GM12878 (cell line): ENCODE measurements at regions not wholly inside any gene's neighbourhood (a gene's known extent, or its start where the extent isn't known, plus 50 kb on each side); places are given as distances from the start of the nearest gene placed in this dataset.

Experiments used
- ATAC-seq: fragments of 200-7000 bp; cut with Tn5 transposase; 3 replicates; pipeline ENCODE4 v1.9.1; 2020; ENCODE audit warnings: mild to moderate bottlenecking, moderate library complexity
- BruUV-seq: library from RNA; stranded (reverse); fragments of 400-500 nt; replicated peaks from 2 replicates; lab custom pipeline; 2021; lab: Mats Ljungman, UMichigan
- CTCF ChIA-PET: fragments of 300-600 bp; sonication (Branson Sonifier 250); formaldehyde crosslinking; extraction: SDS; loops from one replicate; lab custom pipeline; 2021; ENCODE audit warnings: inconsistent platforms; lab: Yijun Ruan, JAX
- POLR2A ChIA-PET: fragments of 350-600 bp; formaldehyde crosslinking; extraction: SDS; loops from one replicate; lab custom pipeline; 2021; ENCODE audit warnings: inconsistent platforms; lab: Charles Lee
- RAD21 ChIA-PET: fragments of 300-600 bp; sonication (Branson Sonifier 250); formaldehyde crosslinking; loops from one replicate; lab custom pipeline; 2023; ENCODE audit warnings: antibody characterized with exemption; ENCODE audit not compliant: unreplicated experiment; lab: Charles Lee
- SMC1A ChIA-PET: fragments of 300-600 bp; sonication (Branson Sonifier 250); formaldehyde crosslinking; loops from one replicate; lab custom pipeline; 2023; ENCODE audit not compliant: unreplicated experiment, uncharacterized antibody; lab: Charles Lee
- DNase-seq: peaks from one replicate; pipeline ENCODE4 v3.0.0-alpha.2; 2011; ENCODE audit warnings: low read depth, low spot score
- FAIRE-seq: peaks from 3 replicates; lab custom pipeline; 2011; peaks lifted over from hg19 to GRCh38; lab: Jason Lieb, UNC
- H2AFZ ChIP-seq: 2 replicates; pipeline ENCODE4 v1.6.0; 2011; ENCODE audit warnings: low read depth, low read length, control low read depth; ENCODE audit not compliant: control insufficient read depth
- H3K27ac ChIP-seq: 2 replicates; pipeline ENCODE4 v1.5.1; 2011; ENCODE audit warnings: control low read depth; ENCODE audit not compliant: control insufficient read depth, insufficient read depth
- H3K27me3 ChIP-seq, 2 experiments: replicated peaks in 1 of 2; 2 replicates each; pipeline versions ENCODE4 v1.6.0 to v1.6.1; 2011; ENCODE audit warnings: low read length in 1 of 2; ENCODE audit not compliant: control insufficient read depth in 2 of 2, insufficient read depth in 2 of 2
- H3K36me3 ChIP-seq, 2 experiments: 2 replicates each; pipeline ENCODE4 v1.5.1; 2011; ENCODE audit warnings: low read length in 1 of 2; ENCODE audit not compliant: control insufficient read depth in 2 of 2, insufficient read depth in 2 of 2
- H3K4me1 ChIP-seq: 2 replicates; pipeline ENCODE4 v1.6.1; 2011; ENCODE audit warnings: mild to moderate bottlenecking, low read length, moderate library complexity, mixed read lengths; ENCODE audit not compliant: control insufficient read depth, insufficient read depth
- H3K4me2 ChIP-seq: 2 replicates; pipeline ENCODE4 v1.6.0; 2011; ENCODE audit warnings: control low read depth; ENCODE audit not compliant: control insufficient read depth, insufficient read depth
- H3K4me3 ChIP-seq: fragments of 200-600 bp; sonication (generic); 2 replicates; pipeline ENCODE4 v1.5.1; 2016
- H3K79me2 ChIP-seq: 2 replicates; pipeline ENCODE4 v1.6.0; 2011; ENCODE audit warnings: low read length; ENCODE audit not compliant: control insufficient read depth, insufficient read depth
- H3K9ac ChIP-seq: 2 replicates; pipeline ENCODE4 v1.8.0; 2011; ENCODE audit warnings: low read length, control low read depth, mixed read lengths; ENCODE audit not compliant: control insufficient read depth, insufficient read depth
- H3K9me3 ChIP-seq: replicated peaks from 3 replicates; pipeline ENCODE4 v1.5.1; 2011; ENCODE audit warnings: mild to moderate bottlenecking, low read length; ENCODE audit not compliant: control insufficient read depth, insufficient read depth
- H4K20me1 ChIP-seq: 2 replicates; pipeline ENCODE4 v1.6.0; 2011; ENCODE audit not compliant: control insufficient read depth, insufficient read depth
- BRCA1 ChIP-seq: IDR thresholded peaks from 2 replicates; pipeline ENCODE4 v1.6.1; 2011; ENCODE audit warnings: low read depth, low read length, improper control_type of control experiment
- CBX3 ChIP-seq: fragments of 200-600 bp; sonication (generic); IDR thresholded peaks from 2 replicates; pipeline ENCODE4 v1.6.1; 2016; ENCODE audit warnings: low read depth, borderline replicate concordance
- CBX5 ChIP-seq: sonication (generic); IDR thresholded peaks from 2 replicates; pipeline ENCODE4 v1.6.1; 2016; ENCODE audit warnings: low read depth, moderate library complexity, mild to moderate bottlenecking, inconsistent platforms
- CHD4 ChIP-seq: fragments of 200-600 bp; sonication (generic); IDR thresholded peaks from 2 replicates; pipeline ENCODE4 v1.6.1; 2016; ENCODE audit warnings: mild to moderate bottlenecking
- HCFC1 ChIP-seq: fragments of 150-350 bp; IDR thresholded peaks from 2 replicates; pipeline ENCODE4 v1.6.1; 2014; ENCODE audit warnings: low read length
- JUNB ChIP-seq: IDR thresholded peaks from 2 replicates; pipeline ENCODE4 v1.6.1; 2016; ENCODE audit warnings: antibody characterized with exemption, mild to moderate bottlenecking
- MTA2 ChIP-seq: fragments of 450-650 bp; IDR thresholded peaks from 2 replicates; pipeline ENCODE4 v1.6.1; 2016; ENCODE audit warnings: low read depth, mild to moderate bottlenecking, moderate library complexity
- MYB ChIP-seq: fragments of 150-350 bp; IDR thresholded peaks from 2 replicates; pipeline ENCODE4 v1.6.1; 2014; ENCODE audit warnings: mild to moderate bottlenecking, low read depth, low read length, borderline replicate concordance
- RUNX3 ChIP-seq: IDR thresholded peaks from 2 replicates; pipeline ENCODE4 v1.6.1; 2012; ENCODE audit warnings: low read length, inconsistent platforms
- SP1 ChIP-seq: IDR thresholded peaks from one replicate; pipeline ENCODE4 v1.6.1; 2011; ENCODE audit warnings: low read depth, low read length
- YBX1 ChIP-seq: fragments of 450-650 bp; IDR thresholded peaks from 2 replicates; pipeline ENCODE4 v1.6.1; 2016; ENCODE audit warnings: antibody characterized with exemption
- WGBS: methylation state at CpG from one replicate; pipeline ENCODE4 v1.1.6; 2016; ENCODE audit warnings: low lambda C conversion rate; ENCODE audit not compliant: insufficient replicate concordance, insufficient coverage; ENCODE audit errors: missing lambda C conversion rate; 5-methylcytosine and 5-hydroxymethylcytosine counted together
- in situ Hi-C: fragments of 300-500 bp; cut with MboI; formaldehyde crosslinking; loops from 9 replicates; pipeline ENCODE4 v1.14.3; 2018; ENCODE audit warnings: mixed read lengths
- intact Hi-C: fragments of 100-400 bp; cut with micrococcal nuclease; formaldehyde crosslinking; loops from one replicate; pipeline ENCODE4 v1.14.2; 2022; ENCODE audit not compliant: unreplicated experiment
- TF ChIP-seq, protein P1 (sequence below): fragments of 450-650 bp; IDR thresholded peaks from 2 replicates; pipeline ENCODE4 v1.6.1; 2017; ENCODE audit warnings: borderline replicate concordance
- TF ChIP-seq, protein P2 (sequence below): fragments of 450-650 bp; IDR thresholded peaks from 2 replicates; pipeline ENCODE4 v1.6.1; 2014; ENCODE audit warnings: mild to moderate bottlenecking

DNA sequence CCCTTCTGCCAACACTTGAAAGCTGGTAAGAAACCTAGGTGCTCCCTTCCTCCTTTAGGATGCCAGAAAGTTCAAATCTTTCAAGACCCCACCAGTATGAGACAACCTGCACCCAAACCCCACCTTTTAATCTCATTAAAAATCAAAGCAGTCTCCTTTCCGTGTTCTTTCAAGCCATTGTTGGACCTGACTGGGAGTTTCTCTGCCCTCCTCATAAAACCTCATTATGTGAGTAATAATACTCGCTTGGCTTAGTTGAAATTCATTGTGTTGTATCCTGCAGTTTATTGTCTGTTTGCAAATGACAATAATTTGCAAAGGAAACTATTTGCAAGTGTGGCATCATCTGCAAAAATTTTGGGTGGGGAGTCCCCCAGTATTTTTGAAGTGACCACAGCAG, 133.2 kb upstream of the VEGFC start:
- intact Hi-C loops = no loop called here
- ChIA-PET SMC1A (no interaction called here), POLR2A (no interaction called here), CTCF (no interaction called here), RAD21 (no interaction called here)
- Histone ChIP-seq H3K79me2 (no peaks in the 10 kb centered on the region), H2AFZ (no peak overlapping the region), H3K4me2 (no peak overlapping the region), H3K36me3 (no peaks in the 10 kb centered on the region), H3K9me3 (no peaks in the 10 kb centered on the region), H3K27ac (no peak overlapping the region), H3K9ac (no peak overlapping the region), H4K20me1 (no peaks in the 10 kb centered on the region), H3K4me1 (no peaks in the 10 kb centered on the region), H3K27me3 (no peaks in the 10 kb centered on the region), H3K4me3 (no peak overlapping the region)
- BruUV-seq = no TSS peak
- TF ChIP-seq BRCA1 = no peak
- TF ChIP-seq RUNX3 = no peak
- TF ChIP-seq, protein P1, sequence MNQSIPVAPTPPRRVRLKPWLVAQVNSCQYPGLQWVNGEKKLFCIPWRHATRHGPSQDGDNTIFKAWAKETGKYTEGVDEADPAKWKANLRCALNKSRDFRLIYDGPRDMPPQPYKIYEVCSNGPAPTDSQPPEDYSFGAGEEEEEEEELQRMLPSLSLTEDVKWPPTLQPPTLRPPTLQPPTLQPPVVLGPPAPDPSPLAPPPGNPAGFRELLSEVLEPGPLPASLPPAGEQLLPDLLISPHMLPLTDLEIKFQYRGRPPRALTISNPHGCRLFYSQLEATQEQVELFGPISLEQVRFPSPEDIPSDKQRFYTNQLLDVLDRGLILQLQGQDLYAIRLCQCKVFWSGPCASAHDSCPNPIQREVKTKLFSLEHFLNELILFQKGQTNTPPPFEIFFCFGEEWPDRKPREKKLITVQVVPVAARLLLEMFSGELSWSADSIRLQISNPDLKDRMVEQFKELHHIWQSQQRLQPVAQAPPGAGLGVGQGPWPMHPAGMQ = no peak
- TF ChIP-seq SP1 = no peak
- no peak for TF ChIP-seq HCFC1
- TF ChIP-seq YBX1 = no peak
- TF ChIP-seq, protein P2, sequence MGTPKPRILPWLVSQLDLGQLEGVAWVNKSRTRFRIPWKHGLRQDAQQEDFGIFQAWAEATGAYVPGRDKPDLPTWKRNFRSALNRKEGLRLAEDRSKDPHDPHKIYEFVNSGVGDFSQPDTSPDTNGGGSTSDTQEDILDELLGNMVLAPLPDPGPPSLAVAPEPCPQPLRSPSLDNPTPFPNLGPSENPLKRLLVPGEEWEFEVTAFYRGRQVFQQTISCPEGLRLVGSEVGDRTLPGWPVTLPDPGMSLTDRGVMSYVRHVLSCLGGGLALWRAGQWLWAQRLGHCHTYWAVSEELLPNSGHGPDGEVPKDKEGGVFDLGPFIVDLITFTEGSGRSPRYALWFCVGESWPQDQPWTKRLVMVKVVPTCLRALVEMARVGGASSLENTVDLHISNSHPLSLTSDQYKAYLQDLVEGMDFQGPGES = no peak
- TF ChIP-seq CBX5 = no peak
- TF ChIP-seq JUNB = no peak
- no peak for TF ChIP-seq MTA2
- TF ChIP-seq CBX3 = no peak
- TF ChIP-seq MYB = no peak
- no peak for TF ChIP-seq CHD4
- WGBS = 0% methylated on average over 2 of the region's 2 CpGs
- FAIRE-seq (no peak), ATAC-seq (no peak), DNase-seq (no peak)
- in situ Hi-C loops = no loop called here
